Activated B cell treated with CpG ODN at 0.5 μM for 24 hours (primary cell): ENCODE measurements at regions not wholly inside any gene's neighbourhood (a gene's known extent, or its start where the extent isn't known, plus 50 kb on each side); places are given as distances from the start of the nearest gene placed in this dataset.

ENCODE experiments used
- ATAC-seq: fragments of 200-7000 bp; cut with Tn5 transposase; one replicate; pipeline ENCODE4 v1.10.0; 2021; ENCODE audit warnings: low read depth, mild to moderate bottlenecking, moderate library complexity
- CTCF ChIA-PET: fragments of 350-600 bp; sonication (Branson Sonifier 250); formaldehyde crosslinking; loops from one replicate; lab custom pipeline; 2021; ENCODE audit warnings: antibody characterized with exemption; lab: Charles Lee
- POLR2A ChIA-PET: fragments of 350-600 bp; sonication (Branson Sonifier 250); formaldehyde crosslinking; loops from one replicate; lab custom pipeline; 2021; ENCODE audit warnings: antibody characterized with exemption; lab: Charles Lee
- DNase-seq: peaks from one replicate; pipeline ENCODE4 v3.0.0; 2022
- H3K27ac Mint-ChIP-seq: one replicate; pipeline ENCODE4 v1.8.0; 2020; ENCODE audit warnings: mixed read lengths
- H3K27me3 Mint-ChIP-seq: one replicate; pipeline ENCODE4 v1.8.0; 2021; ENCODE audit warnings: mixed read lengths
- H3K36me3 Mint-ChIP-seq: one replicate; pipeline ENCODE4 v1.8.0; 2021; ENCODE audit warnings: low read depth, mixed read lengths
- H3K4me1 Mint-ChIP-seq: one replicate; pipeline ENCODE4 v1.8.0; 2021; ENCODE audit warnings: mixed read lengths
- H3K4me3 Mint-ChIP-seq: one replicate; pipeline ENCODE4 v1.8.0; 2020; ENCODE audit warnings: mild to moderate bottlenecking, mixed read lengths
- H3K9me3 Mint-ChIP-seq: one replicate; pipeline ENCODE4 v1.8.0; 2020; ENCODE audit warnings: mixed read lengths
- intact Hi-C: fragments of 100-400 bp; cut with micrococcal nuclease; formaldehyde crosslinking; loops from one replicate; pipeline ENCODE4 v1.15.1; 2024
- TF ChIP-seq, protein P1 (sequence below): fragments of 200-600 bp; IDR thresholded peaks from one replicate; pipeline ENCODE4 v1.8.0; 2022; ENCODE audit warnings: antibody characterized with exemption, mild to moderate bottlenecking

GRCh38 chr4:123826896-123827295 is 430.3 kb downstream of the SPRY1 start:
- DNase-seq (no peak), ATAC-seq (no peak)
- Mint-ChIP-seq H3K36me3 (no peaks in the 10 kb centered on the region), H3K4me3 (no peak overlapping the region), H3K27ac (no peak overlapping the region), H3K9me3 (no peaks in the 10 kb centered on the region), H3K27me3 (peaks cover 5% of the 10 kb centered on the region), H3K4me1 (no peaks in the 10 kb centered on the region)
- POLR2A ChIA-PET: no interaction called here
- intact Hi-C loops: no loop called here
- TF ChIP-seq, protein P1, sequence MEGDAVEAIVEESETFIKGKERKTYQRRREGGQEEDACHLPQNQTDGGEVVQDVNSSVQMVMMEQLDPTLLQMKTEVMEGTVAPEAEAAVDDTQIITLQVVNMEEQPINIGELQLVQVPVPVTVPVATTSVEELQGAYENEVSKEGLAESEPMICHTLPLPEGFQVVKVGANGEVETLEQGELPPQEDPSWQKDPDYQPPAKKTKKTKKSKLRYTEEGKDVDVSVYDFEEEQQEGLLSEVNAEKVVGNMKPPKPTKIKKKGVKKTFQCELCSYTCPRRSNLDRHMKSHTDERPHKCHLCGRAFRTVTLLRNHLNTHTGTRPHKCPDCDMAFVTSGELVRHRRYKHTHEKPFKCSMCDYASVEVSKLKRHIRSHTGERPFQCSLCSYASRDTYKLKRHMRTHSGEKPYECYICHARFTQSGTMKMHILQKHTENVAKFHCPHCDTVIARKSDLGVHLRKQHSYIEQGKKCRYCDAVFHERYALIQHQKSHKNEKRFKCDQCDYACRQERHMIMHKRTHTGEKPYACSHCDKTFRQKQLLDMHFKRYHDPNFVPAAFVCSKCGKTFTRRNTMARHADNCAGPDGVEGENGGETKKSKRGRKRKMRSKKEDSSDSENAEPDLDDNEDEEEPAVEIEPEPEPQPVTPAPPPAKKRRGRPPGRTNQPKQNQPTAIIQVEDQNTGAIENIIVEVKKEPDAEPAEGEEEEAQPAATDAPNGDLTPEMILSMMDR: no peak
- CTCF ChIA-PET: no interaction called here

DNA sequence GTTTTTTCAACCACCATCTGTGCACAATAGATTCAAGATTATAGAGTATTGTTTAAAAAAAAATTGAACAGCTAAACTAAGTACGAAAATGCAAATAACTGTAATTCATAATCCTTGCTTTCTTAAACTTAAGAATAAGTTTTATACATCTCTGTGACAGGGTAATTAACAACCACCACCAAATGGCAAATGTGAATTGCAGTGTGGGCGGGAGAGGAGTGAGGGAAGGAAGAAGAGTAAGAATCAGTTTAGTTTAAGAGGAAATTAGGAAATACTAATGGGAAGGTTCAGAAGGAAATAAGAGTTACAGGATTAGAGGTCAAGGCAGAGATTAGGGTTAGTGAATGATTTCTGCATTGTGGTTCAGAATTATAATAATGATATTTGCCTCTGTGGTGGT is 430.9 kb downstream of the SPRY1 start:
- H3K36me3 Mint-ChIP-seq: no peaks in the 10 kb centered on the region
- DNase-seq: no peak
- no peaks in the 10 kb centered on the region for H3K9me3 Mint-ChIP-seq
- ChIA-PET POLR2A (no interaction called here), CTCF (no interaction called here)
- intact Hi-C loops: no loop called here
- no peak for ATAC-seq
- H3K27ac Mint-ChIP-seq: no peak overlapping the region
- TF ChIP-seq, protein P1: no peak
- no peaks in the 10 kb centered on the region for H3K4me1 Mint-ChIP-seq
- H3K4me3 Mint-ChIP-seq: no peak overlapping the region
- peaks cover 5% of the 10 kb centered on the region for H3K27me3 Mint-ChIP-seq

- ChIA-PET CTCF (no interaction called here), POLR2A (no interaction called here)
- DNase-seq (no peak), ATAC-seq (no peak)
- intact Hi-C loops: no loop called here
- Mint-ChIP-seq H3K4me3 (no peak overlapping the region), H3K27ac (no peak overlapping the region), H3K4me1 (no peaks in the 10 kb centered on the region), H3K9me3 (no peaks in the 10 kb centered on the region), H3K27me3 (no peaks in the 10 kb centered on the region), H3K36me3 (no peaks in the 10 kb centered on the region)
- TF ChIP-seq, protein P1: no peak
Measured at GRCh38 chr4:123830930-123831329, 434.3 kb downstream of the SPRY1 start.

GRCh38 chr4:123832173-123833026 is 435.8 kb downstream of the SPRY1 start:
- POLR2A ChIA-PET: no interaction called here

DNA sequence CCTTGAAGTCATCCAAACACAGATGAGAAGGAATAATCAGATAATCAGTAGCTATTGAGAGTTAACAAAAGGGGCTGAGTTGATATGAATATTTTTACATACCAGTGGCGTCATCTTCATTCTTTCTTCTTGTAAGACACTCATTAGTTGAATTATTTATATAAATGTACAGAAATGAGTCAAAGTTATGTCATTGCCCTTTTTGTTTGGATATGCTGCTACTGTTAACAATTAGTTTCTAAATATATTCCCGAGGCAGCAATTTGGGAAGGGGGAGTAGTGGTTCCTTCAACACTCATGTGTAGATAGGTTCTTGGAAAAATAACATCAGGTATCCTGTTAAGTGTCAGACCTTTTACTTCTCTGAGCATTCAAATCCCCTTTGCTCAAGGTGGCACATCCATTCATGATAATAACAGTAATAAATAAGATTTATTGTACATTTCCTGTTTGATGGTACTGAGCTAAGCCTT is 436.6 kb downstream of the SPRY1 start:
- Mint-ChIP-seq H3K4me3 (no peak overlapping the region), H3K4me1 (no peaks in the 10 kb centered on the region), H3K27me3 (peaks cover under 1% of the 10 kb centered on the region), H3K9me3 (no peaks in the 10 kb centered on the region), H3K27ac (no peak overlapping the region), H3K36me3 (no peaks in the 10 kb centered on the region)
- DNase-seq: no peak
- intact Hi-C loops: no loop called here
- ChIA-PET POLR2A (no interaction called here), CTCF (no interaction called here)
- TF ChIP-seq, protein P1: no peak
- no peak for ATAC-seq

More at GRCh38 chr4:123832173-123833026, 435.8 kb downstream of the SPRY1 start:
- Mint-ChIP-seq H3K4me1 (no peaks in the 10 kb centered on the region), H3K36me3 (no peaks in the 10 kb centered on the region), H3K27me3 (no peaks in the 10 kb centered on the region), H3K27ac (no peak overlapping the region), H3K4me3 (no peak overlapping the region), H3K9me3 (no peaks in the 10 kb centered on the region)
- DNase-seq (no peak), ATAC-seq (no peak)
- CTCF ChIA-PET: no interaction called here
- intact Hi-C loops: no loop called here
- TF ChIP-seq, protein P1: no peak
